ENCODE measurements at regions not wholly inside any gene's neighbourhood (a gene's known extent, or its start where the extent isn't known, plus 50 kb on each side); places are given as distances from the start of the nearest gene placed in this dataset.

- TF ChIP-seq POLR2A (IDR thresholded peaks at IDR 0.05; ENCODE audit: low read depth) = no peak
- no peak for TF ChIP-seq CTCF (IDR thresholded peaks at IDR 0.05)
- no peak for TF ChIP-seq POLR2AphosphoS5 (IDR thresholded peaks at IDR 0.05)
Measured at GRCh38 chr1:157203166-157203565, 65.0 kb upstream of the ETV3 start.
